ENCODE measurements at regions not wholly inside any gene's neighbourhood (a gene's known extent, or its start where the extent isn't known, plus 50 kb on each side); places are given as distances from the start of the nearest gene placed in this dataset.

DNA sequence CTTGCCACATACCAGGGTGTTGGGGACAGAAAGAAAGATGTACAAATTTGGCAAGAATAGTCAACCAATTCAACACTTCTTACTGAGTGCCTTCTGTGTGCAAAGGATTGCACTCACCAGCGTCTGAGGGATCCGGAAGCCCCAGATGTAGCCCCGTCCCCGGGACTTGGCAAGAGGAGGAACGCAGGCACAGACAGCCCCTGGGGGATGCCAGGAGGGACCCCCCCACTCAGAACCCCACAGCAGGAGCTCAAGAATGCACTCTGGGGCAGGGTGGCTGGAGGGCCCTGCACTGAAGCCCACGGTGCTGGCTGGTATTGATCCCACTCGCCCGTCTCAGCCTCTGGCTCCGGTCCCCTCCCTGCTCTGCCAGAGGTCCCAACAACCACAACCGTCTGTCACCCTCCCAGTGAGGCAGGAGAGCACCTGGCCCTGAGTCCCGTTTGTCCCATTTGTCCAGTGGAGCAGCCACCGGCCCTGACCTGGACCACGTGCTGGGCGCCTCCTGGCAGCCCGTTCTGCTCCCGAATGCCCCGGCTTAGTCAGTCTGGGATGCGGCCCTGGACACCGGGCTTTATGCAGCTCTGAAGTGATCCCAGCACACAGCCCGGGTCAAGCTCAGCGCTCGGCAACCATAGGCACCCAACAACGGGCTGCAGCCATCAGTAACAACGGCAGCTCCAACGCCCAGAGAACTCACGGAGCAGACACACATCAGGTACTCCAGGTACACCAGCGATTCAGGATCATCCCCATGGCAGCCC, 128.7 kb downstream of the DLL1 start:
- intact Hi-C loops (cut with DNase I; ENCODE audit: low total_unique reads) = no loop called here
- H3K4me3 ChIP-seq = no peak overlapping the region

DNA sequence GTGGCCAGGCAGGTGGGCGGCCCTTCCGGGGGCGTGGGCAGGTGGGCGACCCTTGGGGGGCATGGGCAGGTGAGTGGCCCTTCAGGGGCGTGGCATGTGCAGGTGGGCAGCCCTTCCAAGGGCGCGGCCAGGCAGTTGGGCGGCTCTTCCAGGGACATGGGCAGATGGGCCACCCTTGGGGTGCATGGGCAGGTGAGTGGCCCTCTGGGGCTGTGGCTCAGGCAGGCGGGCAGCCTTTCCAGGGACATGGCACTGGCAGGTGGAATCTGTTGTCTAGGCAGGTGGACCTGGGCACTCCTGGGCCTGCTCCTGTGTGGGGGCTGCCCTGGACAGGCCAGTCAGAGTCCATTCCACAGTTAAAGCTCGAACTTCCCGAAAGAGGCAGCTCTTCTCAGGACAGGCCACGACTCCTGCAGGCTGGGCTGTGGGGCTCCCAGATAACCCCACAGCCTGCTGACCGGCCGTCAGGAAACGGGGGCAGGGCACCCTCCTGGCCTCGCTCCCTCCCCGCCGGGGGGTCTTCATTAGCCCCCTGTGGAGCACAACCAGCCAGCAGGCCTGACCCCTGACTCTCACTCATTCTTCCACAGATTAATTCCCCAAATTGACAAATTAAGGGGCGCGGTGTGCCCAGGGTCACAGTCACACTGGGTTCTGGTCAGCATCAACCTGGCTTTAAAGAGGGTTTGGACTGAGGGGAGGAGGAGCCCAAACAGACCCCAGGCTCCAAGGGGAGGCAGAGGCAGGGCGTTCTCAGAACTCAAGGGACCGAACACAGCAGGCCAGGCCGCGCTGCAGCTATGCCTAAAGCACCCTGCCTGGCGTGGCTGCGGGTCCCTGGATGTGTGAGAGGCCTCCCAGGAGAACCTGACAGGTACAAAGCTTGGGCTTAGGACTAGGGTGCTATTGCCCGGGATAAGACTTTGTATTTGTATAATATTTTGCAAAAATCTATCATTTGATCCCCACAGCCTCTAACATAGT, 130.0 kb downstream of the DLL1 start:
- Histone ChIP-seq H3K27me3 (no peaks in the 10 kb centered on the region), H3K4me3 (peak overlapping the region in 1 of 2 donors; percentile 58), H3K4me1 (peaks cover 10% of the 10 kb centered on the region), H3K9me3 (no peaks in the 10 kb centered on the region), H3K27ac (no peak overlapping the region), H3K36me3 (ENCODE audit: low read depth, missing control alignments) (no peaks in the 10 kb centered on the region)
- TF ChIP-seq POLR2A (IDR thresholded peaks at IDR 0.05) = no peak
- TF ChIP-seq, protein P1, sequence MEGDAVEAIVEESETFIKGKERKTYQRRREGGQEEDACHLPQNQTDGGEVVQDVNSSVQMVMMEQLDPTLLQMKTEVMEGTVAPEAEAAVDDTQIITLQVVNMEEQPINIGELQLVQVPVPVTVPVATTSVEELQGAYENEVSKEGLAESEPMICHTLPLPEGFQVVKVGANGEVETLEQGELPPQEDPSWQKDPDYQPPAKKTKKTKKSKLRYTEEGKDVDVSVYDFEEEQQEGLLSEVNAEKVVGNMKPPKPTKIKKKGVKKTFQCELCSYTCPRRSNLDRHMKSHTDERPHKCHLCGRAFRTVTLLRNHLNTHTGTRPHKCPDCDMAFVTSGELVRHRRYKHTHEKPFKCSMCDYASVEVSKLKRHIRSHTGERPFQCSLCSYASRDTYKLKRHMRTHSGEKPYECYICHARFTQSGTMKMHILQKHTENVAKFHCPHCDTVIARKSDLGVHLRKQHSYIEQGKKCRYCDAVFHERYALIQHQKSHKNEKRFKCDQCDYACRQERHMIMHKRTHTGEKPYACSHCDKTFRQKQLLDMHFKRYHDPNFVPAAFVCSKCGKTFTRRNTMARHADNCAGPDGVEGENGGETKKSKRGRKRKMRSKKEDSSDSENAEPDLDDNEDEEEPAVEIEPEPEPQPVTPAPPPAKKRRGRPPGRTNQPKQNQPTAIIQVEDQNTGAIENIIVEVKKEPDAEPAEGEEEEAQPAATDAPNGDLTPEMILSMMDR (IDR thresholded peaks at IDR 0.05) = no peak
- WGBS, 2 donors = 58 to 68% methylated on average over 13 to 26 of the region's 27 CpGs
- intact Hi-C loops (cut with DNase I; ENCODE audit: low total_unique reads) = no loop called here
- DNase-seq = no peak

More for the DNA sequence above, 128.7 kb downstream of the DLL1 start:
- Histone ChIP-seq H3K4me1 (peaks cover 10% of the 10 kb centered on the region), H3K9me3 (no peaks in the 10 kb centered on the region), H3K36me3 (ENCODE audit: low read depth, missing control alignments) (no peaks in the 10 kb centered on the region), H3K27ac (no peak overlapping the region), H3K27me3 (no peaks in the 10 kb centered on the region)
- no peak for DNase-seq
- WGBS, 2 donors = 85 to 95% methylated on average over 21 to 27 of the region's 27 CpGs
- TF ChIP-seq, protein P1 (IDR thresholded peaks at IDR 0.05) = no peak
- no peak for TF ChIP-seq POLR2A (IDR thresholded peaks at IDR 0.05)

DNA sequence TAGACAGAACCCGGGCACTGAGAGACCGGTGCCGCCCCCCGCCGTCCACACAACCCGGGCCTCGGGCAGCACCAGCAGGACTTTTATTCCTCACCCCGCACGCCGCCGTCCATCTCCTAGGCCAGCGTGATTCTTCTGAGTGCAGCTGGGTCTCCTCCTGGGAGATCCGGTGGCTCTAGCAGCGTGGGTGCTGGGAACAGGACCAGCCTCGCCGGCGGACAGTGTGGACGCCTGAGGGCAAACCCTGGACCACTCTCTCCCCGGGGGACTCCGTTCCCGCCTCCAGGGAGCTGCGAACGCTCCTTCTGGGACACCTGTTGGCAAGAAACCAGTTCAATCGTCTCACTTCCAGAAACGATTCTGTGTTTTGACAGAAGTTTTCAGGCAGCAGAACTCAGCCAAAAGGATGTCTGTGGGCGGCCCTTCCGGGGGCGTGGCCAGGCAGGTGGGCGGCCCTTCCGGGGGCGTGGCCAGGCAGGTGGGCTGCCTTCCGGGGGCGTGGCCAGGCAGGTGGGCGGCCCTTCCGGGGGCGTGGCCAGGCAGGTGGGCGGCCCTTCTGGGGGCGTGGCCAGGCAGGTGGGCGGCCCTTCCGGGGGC, 130.7 kb downstream of the DLL1 start:
- H3K9me3 ChIP-seq = no peaks in the 10 kb centered on the region
- H3K27me3 ChIP-seq = no peaks in the 10 kb centered on the region
- H3K27ac ChIP-seq = no peak overlapping the region
- peak overlapping the region; percentile 37 to 58 for H3K4me3 ChIP-seq
- 75 to 76% methylated on average over 22 to 40 of the region's 40 CpGs for WGBS, 2 donors
- intact Hi-C loops (cut with DNase I; ENCODE audit: low total_unique reads) = no loop called here
- H3K4me1 ChIP-seq = peaks cover 5% of the 10 kb centered on the region
- H3K36me3 ChIP-seq (ENCODE audit: low read depth, missing control alignments) = no peaks in the 10 kb centered on the region
- DNase-seq = no peak
- no peak for TF ChIP-seq POLR2A (IDR thresholded peaks at IDR 0.05)
- TF ChIP-seq, protein P1 (IDR thresholded peaks at IDR 0.05) = no peak

DNA sequence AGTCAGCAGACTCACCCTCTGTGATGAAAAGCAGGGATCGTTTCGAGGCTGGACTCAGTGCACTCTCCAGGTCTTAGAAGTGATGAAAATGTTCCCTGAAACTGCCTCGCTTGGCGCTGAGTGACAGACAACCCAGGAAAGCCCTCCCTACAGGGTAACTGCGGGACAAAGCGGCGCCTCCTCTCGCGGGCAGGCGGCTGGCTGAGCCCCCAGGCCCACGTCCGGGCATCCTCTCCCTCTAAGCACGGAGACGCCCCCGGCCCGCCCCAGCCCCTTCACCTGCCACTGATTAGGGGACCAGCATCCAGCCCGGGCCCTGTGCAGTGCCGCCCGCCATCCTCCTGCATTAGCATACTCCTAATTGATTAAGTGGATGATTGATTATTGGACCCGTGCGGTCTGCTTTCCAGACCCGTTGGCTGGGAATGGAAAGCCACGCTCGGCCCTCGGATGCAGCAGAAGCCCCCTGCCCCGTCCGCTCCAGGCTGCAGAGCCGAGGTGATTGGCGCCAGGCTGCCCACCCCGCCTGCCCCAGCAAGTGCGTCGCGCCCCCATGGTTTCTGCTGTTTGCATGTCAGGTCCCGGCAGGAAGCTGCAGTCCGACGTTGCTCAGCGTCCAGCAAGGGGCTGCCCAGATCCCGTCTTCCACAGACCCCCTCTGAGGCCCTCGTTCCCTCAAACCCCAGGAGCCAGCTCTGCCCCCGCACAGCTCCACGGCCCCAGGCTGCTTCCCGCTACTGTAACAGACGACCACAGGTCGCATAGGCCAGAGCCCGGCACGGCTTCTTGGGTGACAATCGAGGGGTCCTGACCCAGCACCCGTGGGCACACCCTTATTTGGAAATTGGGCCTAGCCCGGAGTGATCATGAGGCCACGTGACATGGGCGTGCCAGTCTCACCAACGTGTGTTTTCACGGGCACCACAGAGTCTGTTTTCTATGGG, 131.6 kb downstream of the DLL1 start:
- Histone ChIP-seq H3K4me3 (peak overlapping the region; percentile 37 to 58), H3K27ac (no peak overlapping the region), H3K4me1 (no peaks in the 10 kb centered on the region), H3K9me3 (no peaks in the 10 kb centered on the region), H3K36me3 (ENCODE audit: low read depth, missing control alignments) (no peaks in the 10 kb centered on the region), H3K27me3 (no peaks in the 10 kb centered on the region)
- intact Hi-C loops (cut with DNase I; ENCODE audit: low total_unique reads) = no loop called here
- WGBS, 2 donors = 79 to 81% methylated on average over 29 to 49 of the region's 53 CpGs
- DNase-seq = no peak
- TF ChIP-seq POLR2A (IDR thresholded peaks at IDR 0.05) = no peak
- TF ChIP-seq, protein P1 (IDR thresholded peaks at IDR 0.05) = no peak

Measured in testis (tissue), 2 donors.